LNCAP (cell line): ENCODE measurements at regions not wholly inside any gene's neighbourhood (a gene's known extent, or its start where the extent isn't known, plus 50 kb on each side); places are given as distances from the start of the nearest gene placed in this dataset.

Experiments
- TF ChIP-seq, protein P1 (sequence below): fragments of 450-650 bp; IDR thresholded peaks from 2 replicates; pipeline ENCODE4 v1.5.1; 2017; ENCODE audit warnings: mild to moderate bottlenecking

DNA sequence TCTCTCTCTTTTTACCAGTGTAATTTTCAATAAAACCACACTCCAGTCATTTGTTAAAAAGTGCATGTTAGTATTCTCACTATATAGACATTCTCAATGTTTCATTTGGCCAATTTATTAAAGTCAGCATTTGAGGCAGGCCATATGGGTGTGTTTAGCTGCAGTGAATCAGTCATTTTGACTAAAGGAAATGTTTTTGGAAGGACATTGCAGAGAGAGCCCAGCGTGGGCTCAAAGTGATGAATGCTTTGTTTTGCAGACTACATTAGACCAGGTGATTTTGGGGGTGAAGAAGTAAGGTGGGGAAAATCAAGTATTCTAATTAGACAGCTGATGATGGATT is 116.7 kb downstream of the POSTN start:
- TF ChIP-seq, protein P1, sequence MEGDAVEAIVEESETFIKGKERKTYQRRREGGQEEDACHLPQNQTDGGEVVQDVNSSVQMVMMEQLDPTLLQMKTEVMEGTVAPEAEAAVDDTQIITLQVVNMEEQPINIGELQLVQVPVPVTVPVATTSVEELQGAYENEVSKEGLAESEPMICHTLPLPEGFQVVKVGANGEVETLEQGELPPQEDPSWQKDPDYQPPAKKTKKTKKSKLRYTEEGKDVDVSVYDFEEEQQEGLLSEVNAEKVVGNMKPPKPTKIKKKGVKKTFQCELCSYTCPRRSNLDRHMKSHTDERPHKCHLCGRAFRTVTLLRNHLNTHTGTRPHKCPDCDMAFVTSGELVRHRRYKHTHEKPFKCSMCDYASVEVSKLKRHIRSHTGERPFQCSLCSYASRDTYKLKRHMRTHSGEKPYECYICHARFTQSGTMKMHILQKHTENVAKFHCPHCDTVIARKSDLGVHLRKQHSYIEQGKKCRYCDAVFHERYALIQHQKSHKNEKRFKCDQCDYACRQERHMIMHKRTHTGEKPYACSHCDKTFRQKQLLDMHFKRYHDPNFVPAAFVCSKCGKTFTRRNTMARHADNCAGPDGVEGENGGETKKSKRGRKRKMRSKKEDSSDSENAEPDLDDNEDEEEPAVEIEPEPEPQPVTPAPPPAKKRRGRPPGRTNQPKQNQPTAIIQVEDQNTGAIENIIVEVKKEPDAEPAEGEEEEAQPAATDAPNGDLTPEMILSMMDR: no peak

DNA sequence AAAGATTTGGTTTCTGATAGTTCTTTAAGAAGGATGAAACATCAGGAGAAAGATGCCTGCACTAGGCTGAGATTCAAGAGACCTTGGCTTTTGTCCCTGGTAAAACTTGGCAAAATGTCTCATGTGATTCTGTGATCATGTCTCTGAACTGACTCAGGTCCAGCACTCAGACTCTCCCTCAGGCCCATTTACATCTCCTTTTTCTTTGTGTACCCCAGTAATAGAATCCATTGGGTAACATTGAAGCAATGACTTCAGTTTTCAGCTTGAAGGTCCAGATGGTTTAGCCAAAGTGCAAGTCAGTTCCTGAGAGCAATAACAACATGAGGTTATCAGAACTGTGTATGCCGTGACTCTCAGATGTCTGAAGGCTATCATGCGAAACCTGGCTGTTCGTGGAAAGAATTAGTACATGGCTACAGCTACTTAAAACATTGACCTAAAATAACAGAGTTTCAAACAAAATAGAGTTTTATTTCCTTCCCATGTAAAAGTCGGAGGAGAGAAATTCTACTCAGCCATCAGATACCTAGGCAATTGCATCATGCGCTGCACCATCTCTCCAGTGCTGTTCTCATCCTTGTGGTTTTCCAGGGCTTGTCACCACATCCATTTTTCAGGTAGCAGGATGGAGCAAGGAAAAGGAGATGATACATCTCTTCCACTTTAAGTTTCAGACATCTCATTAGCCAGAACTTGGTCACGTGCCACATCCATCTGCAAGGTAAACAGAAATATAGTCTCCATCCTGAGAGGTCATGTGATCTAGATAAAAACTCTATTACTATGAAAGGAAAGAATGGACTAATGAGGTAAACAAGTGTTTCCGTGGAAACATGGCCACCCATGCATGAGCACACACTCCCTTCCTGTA is 117.3 kb downstream of the POSTN start:
- TF ChIP-seq, protein P1: no peak

DNA sequence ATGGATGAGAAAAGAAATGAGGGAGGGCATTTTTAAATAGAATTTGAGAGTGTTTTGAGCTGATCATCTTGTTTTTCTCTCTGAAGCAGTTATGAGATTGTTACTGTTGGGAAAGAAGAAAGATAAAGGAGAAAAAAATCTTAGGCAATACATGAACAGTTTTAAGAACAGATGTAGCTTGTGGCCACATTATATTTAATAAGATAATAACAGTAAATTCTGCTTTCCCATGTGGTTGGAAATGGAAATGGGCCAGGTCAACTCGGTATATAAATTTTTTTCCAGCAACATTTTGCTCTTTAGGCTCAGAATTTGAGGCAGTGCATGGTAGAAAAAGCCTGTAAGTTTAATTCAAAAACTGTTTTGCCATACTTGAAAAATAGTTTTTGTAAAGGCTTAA is 118.7 kb downstream of the POSTN start:
- TF ChIP-seq, protein P1: no peak

DNA sequence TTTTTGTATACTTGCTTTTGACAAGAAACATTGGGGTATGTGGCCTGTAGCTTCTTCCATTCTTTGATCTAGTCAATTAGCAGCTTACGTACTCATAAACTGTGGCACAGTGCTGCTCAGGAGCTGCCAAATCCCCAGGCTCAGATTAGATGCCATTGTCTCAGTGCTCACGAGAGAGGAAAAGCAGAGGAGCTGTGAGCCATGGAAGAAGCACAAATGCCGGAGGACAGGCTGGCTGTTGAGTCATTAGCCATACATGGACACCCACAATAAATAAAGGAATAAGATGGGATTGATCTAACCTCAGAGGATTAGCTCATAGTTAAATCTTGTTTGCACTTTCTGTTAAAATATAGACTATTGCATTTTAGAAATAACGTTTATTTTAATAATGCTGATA is 121.7 kb downstream of the POSTN start:
- TF ChIP-seq, protein P1: no peak

DNA sequence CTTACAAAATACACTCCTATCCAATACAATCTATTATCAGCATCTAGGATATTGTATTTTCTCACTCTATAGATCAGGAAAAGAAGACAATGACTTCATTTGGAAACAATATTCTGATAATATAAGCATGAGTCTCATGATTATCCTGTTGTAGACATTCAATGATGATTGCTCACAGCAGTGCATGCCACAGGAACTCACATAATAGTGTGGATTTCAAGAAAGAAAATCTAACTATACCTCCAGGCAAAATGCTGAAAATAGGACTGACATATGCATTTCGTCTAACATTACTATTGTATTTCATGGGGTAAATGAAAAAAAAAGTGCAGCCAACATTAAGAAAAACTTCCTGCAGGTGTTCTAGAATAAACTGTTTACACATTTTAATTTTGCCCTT is 122.6 kb downstream of the POSTN start:
- TF ChIP-seq, protein P1: no peak

DNA sequence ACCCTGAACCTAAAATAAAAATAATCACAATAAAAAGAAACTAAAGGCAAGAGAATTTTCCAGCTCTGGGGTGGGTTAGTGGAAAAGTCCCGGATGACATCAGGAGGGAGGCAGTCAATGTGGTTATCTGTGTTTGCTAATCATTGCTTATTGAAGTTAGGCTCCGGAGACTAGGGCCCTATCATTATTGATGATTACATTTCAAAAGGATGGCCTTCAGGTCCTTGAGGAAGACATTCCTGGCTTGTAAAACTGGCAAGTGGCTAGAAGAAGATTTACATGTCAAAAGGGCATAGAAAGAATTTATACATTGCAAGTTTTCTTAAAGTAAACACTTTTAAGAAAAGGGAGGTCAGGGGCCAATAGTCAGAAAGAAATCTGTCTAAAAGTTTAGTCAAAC is 123.4 kb downstream of the POSTN start:
- TF ChIP-seq, protein P1: no peak

DNA sequence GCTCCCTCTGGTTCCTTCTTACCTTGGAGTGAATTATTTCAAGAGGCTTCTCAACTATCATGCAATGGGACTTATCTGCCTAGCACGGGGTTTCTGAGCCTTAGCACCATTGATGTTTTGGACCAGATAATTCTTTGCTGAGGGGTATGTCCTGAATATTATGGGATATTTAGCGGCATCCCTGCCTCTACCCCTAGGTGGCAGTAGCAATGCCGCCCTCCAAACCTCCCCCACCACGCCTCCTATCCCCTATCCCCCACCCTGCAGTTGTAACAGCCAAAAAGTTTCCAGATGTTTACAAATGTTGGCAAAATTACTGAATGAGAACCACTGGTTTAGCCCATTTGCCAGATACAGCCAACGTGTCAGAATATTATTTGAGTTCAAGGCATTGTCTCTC is 125.5 kb downstream of the POSTN start:
- TF ChIP-seq, protein P1: peak; percentile 17; the same call in 1 of the 2 replicates
